Cardiac fibroblast (primary cell): ENCODE measurements at regions not wholly inside any gene's neighbourhood (a gene's known extent, or its start where the extent isn't known, plus 50 kb on each side); places are given as distances from the start of the nearest gene placed in this dataset.
A peak's percentile ranks its signal among the peaks of the same experiment; 100 is the strongest.
"Not testable (repeated sequence)": the region's sequence is repeated elsewhere in the genome, so short reads cannot be mapped to it uniquely, and the experiment has no call there.

Source experiments
- DNase-seq, 2 donors: peaks; one replicate each; pipeline versions ENCODE4 v3.0.0 to v3.0.0-alpha.2; 2010; ENCODE audit warnings: low read depth in 2 of 2
- H3K4me3 ChIP-seq, 2 donors: replicated peaks in 1 of 2; 1 replicate in 1 of 2; 2 replicates in 1 of 2; pipeline ENCODE4 v1.5.1; 2011; ENCODE audit warnings: low read depth in 2 of 2, low read length in 2 of 2, mild to moderate bottlenecking in 2 of 2, moderate library complexity in 1 of 2
- CTCF ChIP-seq: IDR thresholded peaks from one replicate; pipeline ENCODE4 v1.5.1; 2011; ENCODE audit warnings: low read depth, mild to moderate bottlenecking, low read length, inconsistent platforms

- TF ChIP-seq CTCF, result no peak
- DNase-seq, result no peak
- H3K4me3 ChIP-seq, result no peak overlapping the region
These were observed 240.1 kb upstream of the ZNF385D start for GRCh38 chr3:21991061-21991460.

- no peak for DNase-seq
- TF ChIP-seq CTCF, result no peak
- H3K4me3 ChIP-seq, result no peak overlapping the region
These were observed 244.1 kb upstream of the ZNF385D start for GRCh38 chr3:21995079-21995607.

- no peak overlapping the region for H3K4me3 ChIP-seq
- DNase-seq, result peak; percentile 5 to 44
- no peak for TF ChIP-seq CTCF
These were observed 256.4 kb upstream of the ZNF385D start for GRCh38 chr3:22007368-22007767.

- DNase-seq, result no peak
- no peak overlapping the region for H3K4me3 ChIP-seq
- TF ChIP-seq CTCF, result no peak
These were observed 260.0 kb upstream of the ZNF385D start for GRCh38 chr3:22010997-22011396.

- no peak overlapping the region for H3K4me3 ChIP-seq
- peak in 1 of 2 donors; percentile 29 for DNase-seq
- TF ChIP-seq CTCF, result no peak
These were observed 261.5 kb upstream of the ZNF385D start for GRCh38 chr3:22012471-22012870.

- DNase-seq, result no peak
- TF ChIP-seq CTCF, result no peak
- H3K4me3 ChIP-seq, result no peak overlapping the region
These were observed 262.6 kb upstream of the ZNF385D start for GRCh38 chr3:22013641-22014040.

- no peak for TF ChIP-seq CTCF
- no peak overlapping the region for H3K4me3 ChIP-seq
- no peak for DNase-seq
These were observed 265.2 kb upstream of the ZNF385D start for GRCh38 chr3:22016197-22016596.

GRCh38 chr3:22024638-22025037 is 273.6 kb upstream of the ZNF385D start:
- H3K4me3 ChIP-seq, DNase-seq: not testable (repeated sequence)
